ENCODE measurements at regions not wholly inside any gene's neighbourhood (a gene's known extent, or its start where the extent isn't known, plus 50 kb on each side); places are given as distances from the start of the nearest gene placed in this dataset.

DNA sequence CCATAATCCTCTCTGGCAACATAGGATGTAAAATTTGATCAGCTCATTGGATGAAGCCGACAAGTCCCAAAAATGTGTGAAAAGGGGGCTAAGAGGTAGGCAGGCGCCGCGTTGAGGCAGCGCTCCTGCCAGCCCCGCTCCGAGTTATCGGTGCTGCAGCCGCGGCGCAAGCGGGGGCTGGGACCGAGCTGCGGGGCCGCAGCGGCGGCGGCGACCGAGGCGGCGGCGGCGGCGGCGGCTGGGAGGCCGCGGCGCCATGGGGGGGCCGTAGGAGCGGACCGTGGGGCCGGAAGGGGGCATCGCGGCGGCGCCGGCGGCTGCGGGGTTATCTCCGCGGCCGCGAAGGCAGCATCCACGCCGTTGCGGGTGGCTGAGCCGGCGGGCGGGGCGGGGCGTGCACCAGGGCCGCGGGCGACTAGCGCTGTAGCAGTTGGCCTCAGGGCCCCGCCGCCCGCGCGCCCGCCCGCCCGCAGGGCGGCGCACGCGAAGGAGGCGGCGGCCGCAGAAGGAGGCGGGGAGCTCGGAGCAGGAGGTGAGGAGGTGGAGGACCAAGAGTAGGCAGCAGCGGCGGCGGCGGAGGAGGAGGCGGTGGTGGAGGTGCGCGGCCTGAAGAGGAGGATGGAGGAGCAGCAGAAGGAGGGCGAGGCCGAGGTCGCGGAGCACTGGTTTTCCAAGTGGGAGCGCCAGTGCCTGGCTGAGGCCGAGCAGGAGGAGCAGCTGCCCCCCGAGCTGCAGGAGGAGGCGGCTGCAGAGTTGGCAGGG lies 126.0 kb upstream of the CXorf66 start:
- peaks cover 0 to 4% (median 0%) of the 10 kb centered on the region in 4 donors for H3K4me1 ChIP-seq
- peak overlapping the region in 3 of 4 donors; percentile 16 to 40 (median 26) for H3K4me3 ChIP-seq
- intact Hi-C loops (cut with DNase I; ENCODE audit: low total_unique reads) (no loop called here), in situ Hi-C loops (cut with MboI; ENCODE audit: low pct_ligation_motif_present in 1 of 4, low pct_unique_long_range_greater_than_20kb in 1 of 4, low sequenced_read_pairs in 3 of 4) (no loop called here)
- no peaks in the 10 kb centered on the region for H3K9me3 ChIP-seq
- DNase-seq, result peak; percentile 8
- H3K27me3 ChIP-seq, result peaks cover 10% of the 10 kb centered on the region
- TF ChIP-seq POLR2AphosphoS5 (IDR thresholded peaks at IDR 0.05) (no peak), POLR2A (IDR thresholded peaks at IDR 0.05) (no peak), EP300 (IDR thresholded peaks at IDR 0.05; ENCODE audit: low read depth) (no peak)
- TF ChIP-seq, protein P1, sequence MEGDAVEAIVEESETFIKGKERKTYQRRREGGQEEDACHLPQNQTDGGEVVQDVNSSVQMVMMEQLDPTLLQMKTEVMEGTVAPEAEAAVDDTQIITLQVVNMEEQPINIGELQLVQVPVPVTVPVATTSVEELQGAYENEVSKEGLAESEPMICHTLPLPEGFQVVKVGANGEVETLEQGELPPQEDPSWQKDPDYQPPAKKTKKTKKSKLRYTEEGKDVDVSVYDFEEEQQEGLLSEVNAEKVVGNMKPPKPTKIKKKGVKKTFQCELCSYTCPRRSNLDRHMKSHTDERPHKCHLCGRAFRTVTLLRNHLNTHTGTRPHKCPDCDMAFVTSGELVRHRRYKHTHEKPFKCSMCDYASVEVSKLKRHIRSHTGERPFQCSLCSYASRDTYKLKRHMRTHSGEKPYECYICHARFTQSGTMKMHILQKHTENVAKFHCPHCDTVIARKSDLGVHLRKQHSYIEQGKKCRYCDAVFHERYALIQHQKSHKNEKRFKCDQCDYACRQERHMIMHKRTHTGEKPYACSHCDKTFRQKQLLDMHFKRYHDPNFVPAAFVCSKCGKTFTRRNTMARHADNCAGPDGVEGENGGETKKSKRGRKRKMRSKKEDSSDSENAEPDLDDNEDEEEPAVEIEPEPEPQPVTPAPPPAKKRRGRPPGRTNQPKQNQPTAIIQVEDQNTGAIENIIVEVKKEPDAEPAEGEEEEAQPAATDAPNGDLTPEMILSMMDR (IDR thresholded peaks at IDR 0.05), result no peak
- 65% methylated on average over 80 of the region's 88 CpGs; no CpG with 5 or more reads in 1 of the 2 donors for WGBS, 2 donors (ENCODE audit: low coverage in 1 of 2)
- H3K27ac ChIP-seq, result no peak overlapping the region
- H3K36me3 ChIP-seq, result no peaks in the 10 kb centered on the region

DNA sequence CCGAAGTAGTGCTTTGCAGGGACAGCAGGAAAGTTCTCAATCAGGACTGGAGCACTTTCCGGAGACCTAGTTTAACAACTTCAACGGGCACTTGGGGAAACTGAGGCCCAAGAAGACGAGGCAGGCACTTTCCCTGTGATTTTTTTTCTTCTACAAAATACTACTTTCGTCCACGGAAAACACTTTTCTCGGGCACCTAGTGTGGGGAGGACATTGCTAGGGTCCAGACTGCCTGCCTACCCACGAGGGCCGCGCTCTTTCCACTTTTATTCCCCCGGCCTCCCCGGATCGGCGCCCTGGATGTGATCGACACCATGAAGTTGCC lies 125.4 kb upstream of the CXorf66 start:
- no peak for DNase-seq
- H3K27me3 ChIP-seq, result peaks cover 10% of the 10 kb centered on the region
- no peaks in the 10 kb centered on the region for H3K36me3 ChIP-seq
- no peaks in the 10 kb centered on the region for H3K9me3 ChIP-seq
- in situ Hi-C loops (cut with MboI; ENCODE audit: low pct_ligation_motif_present in 1 of 4, low pct_unique_long_range_greater_than_20kb in 1 of 4, low sequenced_read_pairs in 3 of 4), result no loop called here
- peak overlapping the region in 3 of 4 donors; percentile 16 to 40 (median 26) for H3K4me3 ChIP-seq
- intact Hi-C loops (cut with DNase I; ENCODE audit: low total_unique reads), result no loop called here
- no peak overlapping the region for H3K27ac ChIP-seq
- H3K4me1 ChIP-seq, result peaks cover 0 to 4% (median 0%) of the 10 kb centered on the region in 4 donors
- no peak for TF ChIP-seq POLR2A (IDR thresholded peaks at IDR 0.05)
- no peak for TF ChIP-seq POLR2AphosphoS5 (IDR thresholded peaks at IDR 0.05)
- TF ChIP-seq, protein P1 (IDR thresholded peaks at IDR 0.05), result no peak
- TF ChIP-seq EP300 (IDR thresholded peaks at IDR 0.05; ENCODE audit: low read depth), result no peak
- 57% methylated on average over 15 of the region's 15 CpGs; no CpG with 5 or more reads in 1 of the 2 donors for WGBS, 2 donors (ENCODE audit: low coverage in 1 of 2)

DNA sequence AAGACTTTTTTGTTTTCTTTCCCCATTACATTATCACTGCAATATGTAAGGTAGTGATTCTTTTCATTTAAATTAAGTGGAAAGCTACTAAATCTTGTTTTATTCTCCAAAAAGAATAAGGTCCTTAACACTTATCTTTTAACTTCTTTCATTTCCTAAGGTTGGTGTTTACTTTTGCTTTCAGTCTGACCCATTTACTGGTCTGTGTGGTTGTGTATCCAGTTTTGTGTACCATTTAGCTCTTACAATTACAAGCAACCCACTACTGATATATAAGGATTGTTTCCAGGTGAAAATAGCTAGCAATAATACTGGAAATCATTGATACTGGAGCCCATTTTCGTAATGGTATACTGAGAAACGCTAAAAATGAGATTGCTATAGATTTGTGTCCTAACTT lies 123.1 kb upstream of the CXorf66 start:
- Histone ChIP-seq H3K27me3 (peaks cover 10% of the 10 kb centered on the region), H3K9me3 (no peaks in the 10 kb centered on the region), H3K36me3 (no peaks in the 10 kb centered on the region), H3K27ac (no peak overlapping the region), H3K4me1 (peaks cover 0 to 4% (median 0%) of the 10 kb centered on the region in 4 donors), H3K4me3 (no peak overlapping the region)
- WGBS, 2 donors (ENCODE audit: low coverage in 1 of 2), result 54 to 55% methylated on average over 2 of the region's 2 CpGs
- no peak for TF ChIP-seq POLR2AphosphoS5 (IDR thresholded peaks at IDR 0.05)
- TF ChIP-seq POLR2A (IDR thresholded peaks at IDR 0.05), result no peak
- no peak for TF ChIP-seq EP300 (IDR thresholded peaks at IDR 0.05; ENCODE audit: low read depth)
- TF ChIP-seq, protein P1 (IDR thresholded peaks at IDR 0.05), result no peak
- in situ Hi-C loops (cut with MboI; ENCODE audit: low pct_ligation_motif_present in 1 of 4, low pct_unique_long_range_greater_than_20kb in 1 of 4, low sequenced_read_pairs in 3 of 4), result no loop called here
- intact Hi-C loops (cut with DNase I; ENCODE audit: low total_unique reads), result no loop called here
- no peak for DNase-seq

DNA sequence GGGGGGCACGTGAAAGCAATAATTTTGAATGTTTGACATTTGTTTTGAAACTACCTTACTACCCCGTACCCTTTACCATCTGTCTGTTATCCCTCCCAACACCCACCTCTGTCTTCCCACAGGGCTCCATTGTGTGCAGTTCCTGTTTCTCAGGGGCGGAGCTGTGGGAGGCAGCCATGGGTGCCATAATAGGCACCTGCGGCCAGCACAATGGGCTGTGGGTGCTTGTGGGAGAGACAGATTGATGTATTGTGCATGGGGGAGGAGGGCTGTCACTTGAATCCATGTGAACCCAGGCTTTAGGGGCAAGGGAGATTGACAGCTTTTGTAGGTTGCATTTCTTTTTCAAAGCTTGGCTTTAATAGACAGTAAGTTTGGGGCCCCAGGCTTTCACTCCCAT lies 122.6 kb upstream of the CXorf66 start:
- 44% methylated on average over 4 of the region's 4 CpGs; no CpG with 5 or more reads in 1 of the 2 donors for WGBS, 2 donors (ENCODE audit: low coverage in 1 of 2)
- no peak for DNase-seq
- Histone ChIP-seq H3K4me3 (no peak overlapping the region), H3K27me3 (peaks cover 10% of the 10 kb centered on the region), H3K9me3 (no peaks in the 10 kb centered on the region), H3K4me1 (peaks cover 0 to 4% (median 0%) of the 10 kb centered on the region in 4 donors), H3K36me3 (no peaks in the 10 kb centered on the region), H3K27ac (no peak overlapping the region)
- intact Hi-C loops (cut with DNase I; ENCODE audit: low total_unique reads) (no loop called here), in situ Hi-C loops (cut with MboI; ENCODE audit: low pct_ligation_motif_present in 1 of 4, low pct_unique_long_range_greater_than_20kb in 1 of 4, low sequenced_read_pairs in 3 of 4) (no loop called here)
- TF ChIP-seq POLR2A (IDR thresholded peaks at IDR 0.05) (no peak), EP300 (IDR thresholded peaks at IDR 0.05; ENCODE audit: low read depth) (no peak), POLR2AphosphoS5 (IDR thresholded peaks at IDR 0.05) (no peak)
- TF ChIP-seq, protein P1 (IDR thresholded peaks at IDR 0.05), result no peak

Measured in transverse colon (tissue), 4 donors.